ENCODE measurements at regions not wholly inside any gene's neighbourhood (a gene's known extent, or its start where the extent isn't known, plus 50 kb on each side); places are given as distances from the start of the nearest gene placed in this dataset.

GRCh38 chr6:132220800-132221199 is 180.5 kb downstream of the MOXD1 start:
- Histone ChIP-seq H3K9me3 (ENCODE audit: control insufficient read depth, low read depth, low read length) (no peaks in the 10 kb centered on the region), H2BK5ac (ENCODE audit: insufficient read length, low read length) (no peak overlapping the region), H4K5ac (ENCODE audit: insufficient read length, low read depth, low read length) (no peak overlapping the region), H2BK20ac (ENCODE audit: low read depth, low read length, poor library complexity, severe bottlenecking) (no peak overlapping the region), H3K27me3 (ENCODE audit: insufficient read depth, low read length) (no peaks in the 10 kb centered on the region), H3K4me2 (ENCODE audit: insufficient read depth, insufficient read length, low read length) (no peak overlapping the region), H3K9ac (ENCODE audit: extremely low read depth, insufficient read length, low read length) (no peak overlapping the region), H2AFZ (ENCODE audit: low read length) (no peak overlapping the region), H2BK12ac (ENCODE audit: insufficient read length, low read depth, low read length) (no peak overlapping the region), H2BK120ac (ENCODE audit: low read depth, low read length, poor library complexity, severe bottlenecking) (no peak overlapping the region), H3K79me1 (ENCODE audit: insufficient read depth, low read depth, low read length, poor library complexity, severe bottlenecking) (no peaks in the 10 kb centered on the region), H2BK15ac (ENCODE audit: low read depth, low read length) (no peak overlapping the region), H3K4ac (ENCODE audit: low read depth, low read length) (no peak overlapping the region), H3K18ac (ENCODE audit: insufficient read length, low read depth, low read length) (no peak overlapping the region), H3K79me2 (ENCODE audit: insufficient read depth, low read length) (no peaks in the 10 kb centered on the region), H3T11ph (ENCODE audit: low read length) (no peak overlapping the region), H3K4me1 (ENCODE audit: insufficient read depth, low read length) (no peaks in the 10 kb centered on the region), H4K91ac (ENCODE audit: insufficient read length, low read depth, low read length) (no peak overlapping the region), H2AK5ac (ENCODE audit: insufficient read length, low read length) (no peak overlapping the region), H3K23me2 (ENCODE audit: insufficient read length, low read depth, low read length, poor library complexity, severe bottlenecking) (no peaks in the 10 kb centered on the region), H4K20me1 (ENCODE audit: control insufficient read depth, insufficient read depth, insufficient read length) (no peaks in the 10 kb centered on the region), H3K56ac (ENCODE audit: insufficient read length, low read depth, low read length) (no peak overlapping the region), H3K14ac (ENCODE audit: insufficient read depth, low read length) (no peak overlapping the region), H4K8ac (replicated peaks; ENCODE audit: insufficient read length, low read depth, low read length) (no peak overlapping the region), H3K27ac (ENCODE audit: insufficient read length, low read depth, low read length) (no peak overlapping the region), H3K23ac (ENCODE audit: insufficient read length, low read depth, low read length) (no peak overlapping the region)
- no CpG with 5 or more reads among the region's 1 CpG for WGBS (ENCODE audit: extremely low coverage, insufficient read length, low lambda C conversion rate)
- TF ChIP-seq, protein P1, sequence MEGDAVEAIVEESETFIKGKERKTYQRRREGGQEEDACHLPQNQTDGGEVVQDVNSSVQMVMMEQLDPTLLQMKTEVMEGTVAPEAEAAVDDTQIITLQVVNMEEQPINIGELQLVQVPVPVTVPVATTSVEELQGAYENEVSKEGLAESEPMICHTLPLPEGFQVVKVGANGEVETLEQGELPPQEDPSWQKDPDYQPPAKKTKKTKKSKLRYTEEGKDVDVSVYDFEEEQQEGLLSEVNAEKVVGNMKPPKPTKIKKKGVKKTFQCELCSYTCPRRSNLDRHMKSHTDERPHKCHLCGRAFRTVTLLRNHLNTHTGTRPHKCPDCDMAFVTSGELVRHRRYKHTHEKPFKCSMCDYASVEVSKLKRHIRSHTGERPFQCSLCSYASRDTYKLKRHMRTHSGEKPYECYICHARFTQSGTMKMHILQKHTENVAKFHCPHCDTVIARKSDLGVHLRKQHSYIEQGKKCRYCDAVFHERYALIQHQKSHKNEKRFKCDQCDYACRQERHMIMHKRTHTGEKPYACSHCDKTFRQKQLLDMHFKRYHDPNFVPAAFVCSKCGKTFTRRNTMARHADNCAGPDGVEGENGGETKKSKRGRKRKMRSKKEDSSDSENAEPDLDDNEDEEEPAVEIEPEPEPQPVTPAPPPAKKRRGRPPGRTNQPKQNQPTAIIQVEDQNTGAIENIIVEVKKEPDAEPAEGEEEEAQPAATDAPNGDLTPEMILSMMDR (conservative IDR thresholded peaks at IDR 0.05), result no peak
- peaks cover 5% of the 10 kb centered on the region; the same call in 1 of the 2 replicates for H3K27me3 Mint-ChIP-seq (ENCODE audit: low read depth)
- H3K4me1 Mint-ChIP-seq, result no peaks in the 10 kb centered on the region
- no peak overlapping the region for H3K27ac Mint-ChIP-seq
- peaks cover 8 to 11% of the 10 kb centered on the region in 2 experiments for H3K9me3 Mint-ChIP-seq
- no peak for DNase-seq
- peaks cover 0 to 8% (median 3%) of the 10 kb centered on the region in 3 experiments; a peak in 4 of 7 replicates for H3K36me3 Mint-ChIP-seq (ENCODE audit: insufficient read depth in 1 of 3, low read depth in 3 of 3)
- H3K4me3 Mint-ChIP-seq, result no peak overlapping the region
